H9 (cell line): ENCODE measurements at regions not wholly inside any gene's neighbourhood (a gene's known extent, or its start where the extent isn't known, plus 50 kb on each side); places are given as distances from the start of the nearest gene placed in this dataset.

Experiments used
- DNase-seq: peaks from one replicate; pipeline ENCODE4 v3.0.0-alpha.2; 2017
- H2AFZ ChIP-seq: one replicate; pipeline ENCODE4 v1.6.1; 2013; ENCODE audit warnings: mild to moderate bottlenecking, low read length, control low read depth, moderate library complexity
- H2AK5ac ChIP-seq: 2 replicates; pipeline ENCODE4 v1.6.1; 2013; ENCODE audit warnings: low read length, control low read depth, mixed read lengths; ENCODE audit not compliant: insufficient read length
- H2BK120ac ChIP-seq: one replicate; pipeline ENCODE4 v1.6.1; 2013; ENCODE audit warnings: low read depth, mild to moderate bottlenecking, low read length, control low read depth, inconsistent platforms; ENCODE audit not compliant: poor library complexity, severe bottlenecking
- H2BK12ac ChIP-seq: 2 replicates; pipeline ENCODE4 v1.6.1; 2013; ENCODE audit warnings: low read length, control low read depth, mixed read lengths, low read depth; ENCODE audit not compliant: insufficient read length
- H2BK15ac ChIP-seq: 2 replicates; pipeline ENCODE4 v1.6.1; 2013; ENCODE audit warnings: low read depth, low read length, control low read depth
- H2BK20ac ChIP-seq: one replicate; pipeline ENCODE4 v1.6.1; 2013; ENCODE audit warnings: low read depth, mild to moderate bottlenecking, low read length, control low read depth, inconsistent platforms; ENCODE audit not compliant: poor library complexity, severe bottlenecking
- H2BK5ac ChIP-seq: 2 replicates; pipeline ENCODE4 v1.6.1; 2013; ENCODE audit warnings: low read length, control low read depth, mixed read lengths; ENCODE audit not compliant: insufficient read length
- H3K14ac ChIP-seq: 2 replicates; pipeline ENCODE4 v1.6.1; 2013; ENCODE audit warnings: low read length, control low read depth; ENCODE audit not compliant: insufficient read depth
- H3K18ac ChIP-seq: 2 replicates; pipeline ENCODE4 v1.6.1; 2013; ENCODE audit warnings: low read depth, mild to moderate bottlenecking, mixed read lengths, low read length, control low read depth; ENCODE audit not compliant: insufficient read length
- H3K23ac ChIP-seq: 2 replicates; pipeline ENCODE4 v1.6.1; 2013; ENCODE audit warnings: low read length, control low read depth, mixed read lengths, low read depth; ENCODE audit not compliant: insufficient read length
- H3K23me2 ChIP-seq: 2 replicates; pipeline ENCODE4 v1.6.1; 2013; ENCODE audit warnings: low read depth, mild to moderate bottlenecking, mixed read lengths, low read length, control low read depth; ENCODE audit not compliant: insufficient read length, poor library complexity, severe bottlenecking
- H3K27ac ChIP-seq: 2 replicates; pipeline ENCODE4 v1.5.1; 2013; ENCODE audit warnings: low read length, control low read depth, mixed read lengths, low read depth; ENCODE audit not compliant: insufficient read length
- H3K27me3 ChIP-seq: 2 replicates; pipeline ENCODE4 v1.6.1; 2013; ENCODE audit warnings: low read length, control low read depth, inconsistent platforms; ENCODE audit not compliant: insufficient read depth
- H3K4ac ChIP-seq: 2 replicates; pipeline ENCODE4 v1.6.1; 2013; ENCODE audit warnings: low read depth, mild to moderate bottlenecking, control low read depth, inconsistent platforms, low read length, moderate library complexity
- H3K4me1 ChIP-seq: 2 replicates; pipeline ENCODE4 v1.6.1; 2013; ENCODE audit warnings: low read length, control low read depth, inconsistent platforms; ENCODE audit not compliant: insufficient read depth
- H3K4me2 ChIP-seq: 2 replicates; pipeline ENCODE4 v1.6.1; 2013; ENCODE audit warnings: low read length, control low read depth, mixed read lengths; ENCODE audit not compliant: insufficient read length, insufficient read depth
- H3K56ac ChIP-seq: 2 replicates; pipeline ENCODE4 v1.6.1; 2013; ENCODE audit warnings: low read depth, mild to moderate bottlenecking, mixed read lengths, low read length, control low read depth; ENCODE audit not compliant: insufficient read length
- H3K79me1 ChIP-seq: 2 replicates; pipeline ENCODE4 v1.6.1; 2013; ENCODE audit warnings: low read depth, mild to moderate bottlenecking, moderate library complexity, low read length, control low read depth, inconsistent platforms; ENCODE audit not compliant: insufficient read depth, poor library complexity, severe bottlenecking
- H3K79me2 ChIP-seq: 2 replicates; pipeline ENCODE4 v1.6.1; 2013; ENCODE audit warnings: low read length, control low read depth, inconsistent platforms; ENCODE audit not compliant: insufficient read depth
- H3K9ac ChIP-seq: 2 replicates; pipeline ENCODE4 v1.6.1; 2013; ENCODE audit warnings: low read length, control low read depth, mixed read lengths; ENCODE audit not compliant: insufficient read length; ENCODE audit errors: extremely low read depth
- H3K9me3 ChIP-seq: one replicate; pipeline ENCODE4 v1.6.1; 2013; ENCODE audit warnings: low read depth, low read length, inconsistent platforms; ENCODE audit not compliant: control insufficient read depth
- H3T11ph ChIP-seq: one replicate; pipeline ENCODE4 v1.6.1; 2013; ENCODE audit warnings: mild to moderate bottlenecking, low read length, control low read depth, inconsistent platforms
- H4K20me1 ChIP-seq: one replicate; pipeline ENCODE4 v1.6.1; 2013; ENCODE audit not compliant: control insufficient read depth, insufficient read length, insufficient read depth
- H4K5ac ChIP-seq: 2 replicates; pipeline ENCODE4 v1.6.1; 2013; ENCODE audit warnings: low read depth, mild to moderate bottlenecking, mixed read lengths, low read length, control low read depth; ENCODE audit not compliant: insufficient read length
- H4K8ac ChIP-seq: replicated peaks from 2 replicates; pipeline ENCODE4 v1.6.1; 2013; ENCODE audit warnings: low read length, control low read depth, mixed read lengths, low read depth; ENCODE audit not compliant: insufficient read length
- H4K91ac ChIP-seq: 2 replicates; pipeline ENCODE4 v1.6.1; 2013; ENCODE audit warnings: low read depth, mild to moderate bottlenecking, moderate library complexity, mixed read lengths, low read length, control low read depth; ENCODE audit not compliant: insufficient read length
- H3K27ac Mint-ChIP-seq, 3 experiments: 2 replicates in 2 of 3; 3 replicates in 1 of 3; pipeline ENCODE4 v1.8.0; 2020 to 2021; ENCODE audit warnings: mixed read lengths in 3 of 3, mild to moderate bottlenecking in 1 of 3, moderate library complexity in 1 of 3
- H3K27me3 Mint-ChIP-seq: 2 replicates; pipeline ENCODE4 v1.8.0; 2021; ENCODE audit warnings: low read depth, mild to moderate bottlenecking, moderate library complexity, mixed read lengths
- H3K36me3 Mint-ChIP-seq, 3 experiments: 2 replicates in 2 of 3; 3 replicates in 1 of 3; pipeline ENCODE4 v1.8.0; 2020 to 2021; ENCODE audit warnings: low read depth in 3 of 3, mixed read lengths in 3 of 3; ENCODE audit not compliant: insufficient read depth in 1 of 3
- H3K4me1 Mint-ChIP-seq, 2 experiments: 2 replicates each; pipeline ENCODE4 v1.8.0; 2020; ENCODE audit warnings: mixed read lengths in 2 of 2
- H3K4me3 Mint-ChIP-seq, 2 experiments: 2 replicates in 1 of 2; 3 replicates in 1 of 2; pipeline ENCODE4 v1.8.0; 2020 to 2021; ENCODE audit warnings: mild to moderate bottlenecking in 2 of 2, mixed read lengths in 2 of 2, moderate library complexity in 1 of 2
- H3K9me3 Mint-ChIP-seq, 2 experiments: 2 replicates in 1 of 2; 3 replicates in 1 of 2; pipeline ENCODE4 v1.8.0; 2020; ENCODE audit warnings: mild to moderate bottlenecking in 2 of 2, mixed read lengths in 2 of 2, moderate library complexity in 1 of 2
- TF ChIP-seq, protein P1 (sequence below): fragments of 200-600 bp; sonication (generic); conservative IDR thresholded peaks from 3 replicates; pipeline ENCODE4 v1.8.0; 2021; ENCODE audit warnings: antibody characterized with exemption, mild to moderate bottlenecking

- Mint-ChIP-seq H3K27ac (no peak overlapping the region; a peak in 2 of 7 replicates), H3K27me3 (peaks cover 2% of the 10 kb centered on the region), H3K4me1 (peaks cover 18 to 24% of the 10 kb centered on the region in 2 experiments), H3K4me3 (no peak overlapping the region), H3K9me3 (peaks cover 0 to 13% of the 10 kb centered on the region in 2 experiments; a peak in 4 of 5 replicates), H3K36me3 (no peaks in the 10 kb centered on the region; a peak in 2 of 7 replicates)
- no peak overlapping the region for H2BK12ac ChIP-seq
- no peaks in the 10 kb centered on the region for H4K20me1 ChIP-seq
- no peak overlapping the region for H3K23ac ChIP-seq
- no peaks in the 10 kb centered on the region for H3K4me1 ChIP-seq
- H3K4me2 ChIP-seq: no peak overlapping the region
- no peak overlapping the region for H3K14ac ChIP-seq
- no peaks in the 10 kb centered on the region for H3K79me2 ChIP-seq
- no peak overlapping the region for H2AK5ac ChIP-seq
- H3K18ac ChIP-seq: no peak overlapping the region
- H2BK5ac ChIP-seq: no peak overlapping the region
- H4K5ac ChIP-seq: no peak overlapping the region
- H3K23me2 ChIP-seq: no peaks in the 10 kb centered on the region
- H2BK20ac ChIP-seq: no peak overlapping the region
- H2BK15ac ChIP-seq: no peak overlapping the region
- no peak overlapping the region for H3T11ph ChIP-seq
- H3K79me1 ChIP-seq: no peaks in the 10 kb centered on the region
- no peak overlapping the region for H3K56ac ChIP-seq
- H3K4ac ChIP-seq: no peak overlapping the region
- no peak overlapping the region for H3K9ac ChIP-seq
- H2AFZ ChIP-seq: no peak overlapping the region
- H4K91ac ChIP-seq: no peak overlapping the region
- H3K27me3 ChIP-seq: no peaks in the 10 kb centered on the region
- TF ChIP-seq, protein P1, sequence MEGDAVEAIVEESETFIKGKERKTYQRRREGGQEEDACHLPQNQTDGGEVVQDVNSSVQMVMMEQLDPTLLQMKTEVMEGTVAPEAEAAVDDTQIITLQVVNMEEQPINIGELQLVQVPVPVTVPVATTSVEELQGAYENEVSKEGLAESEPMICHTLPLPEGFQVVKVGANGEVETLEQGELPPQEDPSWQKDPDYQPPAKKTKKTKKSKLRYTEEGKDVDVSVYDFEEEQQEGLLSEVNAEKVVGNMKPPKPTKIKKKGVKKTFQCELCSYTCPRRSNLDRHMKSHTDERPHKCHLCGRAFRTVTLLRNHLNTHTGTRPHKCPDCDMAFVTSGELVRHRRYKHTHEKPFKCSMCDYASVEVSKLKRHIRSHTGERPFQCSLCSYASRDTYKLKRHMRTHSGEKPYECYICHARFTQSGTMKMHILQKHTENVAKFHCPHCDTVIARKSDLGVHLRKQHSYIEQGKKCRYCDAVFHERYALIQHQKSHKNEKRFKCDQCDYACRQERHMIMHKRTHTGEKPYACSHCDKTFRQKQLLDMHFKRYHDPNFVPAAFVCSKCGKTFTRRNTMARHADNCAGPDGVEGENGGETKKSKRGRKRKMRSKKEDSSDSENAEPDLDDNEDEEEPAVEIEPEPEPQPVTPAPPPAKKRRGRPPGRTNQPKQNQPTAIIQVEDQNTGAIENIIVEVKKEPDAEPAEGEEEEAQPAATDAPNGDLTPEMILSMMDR: no peak
- no peak overlapping the region for H4K8ac ChIP-seq
- DNase-seq: no peak
- no peak overlapping the region for H2BK120ac ChIP-seq
- no peak overlapping the region for H3K27ac ChIP-seq
- H3K9me3 ChIP-seq: no peaks in the 10 kb centered on the region
Measured at GRCh38 chr5:136905571-136905970, 540.2 kb upstream of the TRPC7 start.
